ENCODE measurements at regions not wholly inside any gene's neighbourhood (a gene's known extent, or its start where the extent isn't known, plus 50 kb on each side); places are given as distances from the start of the nearest gene placed in this dataset.

DNA sequence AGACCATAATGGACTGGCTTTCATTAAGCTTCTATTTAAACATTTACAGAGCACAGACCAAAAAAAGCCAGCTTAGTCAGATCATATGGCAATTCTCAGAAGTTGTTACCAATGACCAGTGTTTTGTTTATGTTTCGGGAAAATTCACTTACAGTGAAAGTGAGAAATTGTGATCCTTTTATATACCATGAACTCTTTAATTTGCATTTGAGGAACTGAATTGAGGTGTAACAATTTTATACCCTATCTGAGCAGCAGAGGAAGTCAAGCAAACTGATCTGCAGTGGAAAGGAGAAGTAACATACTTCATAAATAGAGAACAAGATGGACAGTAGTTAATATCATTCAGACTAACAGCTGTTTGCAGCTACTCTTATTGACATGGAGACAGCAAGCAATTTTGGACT lies 97.1 kb downstream of the TMA16 start:
- Mint-ChIP-seq H3K27ac (peak overlapping the region; percentile 29), H3K9me3 (ENCODE audit: low read depth) (peaks cover 15% of the 10 kb centered on the region), H3K4me3 (ENCODE audit: low read depth) (no peak overlapping the region), H3K27me3 (no peaks in the 10 kb centered on the region), H3K4me1 (ENCODE audit: low read depth) (peaks cover 42% of the 10 kb centered on the region), H3K36me3 (ENCODE audit: insufficient read depth) (no peaks in the 10 kb centered on the region)
- TF ChIP-seq, protein P1, sequence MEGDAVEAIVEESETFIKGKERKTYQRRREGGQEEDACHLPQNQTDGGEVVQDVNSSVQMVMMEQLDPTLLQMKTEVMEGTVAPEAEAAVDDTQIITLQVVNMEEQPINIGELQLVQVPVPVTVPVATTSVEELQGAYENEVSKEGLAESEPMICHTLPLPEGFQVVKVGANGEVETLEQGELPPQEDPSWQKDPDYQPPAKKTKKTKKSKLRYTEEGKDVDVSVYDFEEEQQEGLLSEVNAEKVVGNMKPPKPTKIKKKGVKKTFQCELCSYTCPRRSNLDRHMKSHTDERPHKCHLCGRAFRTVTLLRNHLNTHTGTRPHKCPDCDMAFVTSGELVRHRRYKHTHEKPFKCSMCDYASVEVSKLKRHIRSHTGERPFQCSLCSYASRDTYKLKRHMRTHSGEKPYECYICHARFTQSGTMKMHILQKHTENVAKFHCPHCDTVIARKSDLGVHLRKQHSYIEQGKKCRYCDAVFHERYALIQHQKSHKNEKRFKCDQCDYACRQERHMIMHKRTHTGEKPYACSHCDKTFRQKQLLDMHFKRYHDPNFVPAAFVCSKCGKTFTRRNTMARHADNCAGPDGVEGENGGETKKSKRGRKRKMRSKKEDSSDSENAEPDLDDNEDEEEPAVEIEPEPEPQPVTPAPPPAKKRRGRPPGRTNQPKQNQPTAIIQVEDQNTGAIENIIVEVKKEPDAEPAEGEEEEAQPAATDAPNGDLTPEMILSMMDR (IDR thresholded peaks at IDR 0.05; ENCODE audit: unreplicated experiment): no peak
- no peak for DNase-seq (ENCODE audit: low spot score, unreplicated experiment)

DNA sequence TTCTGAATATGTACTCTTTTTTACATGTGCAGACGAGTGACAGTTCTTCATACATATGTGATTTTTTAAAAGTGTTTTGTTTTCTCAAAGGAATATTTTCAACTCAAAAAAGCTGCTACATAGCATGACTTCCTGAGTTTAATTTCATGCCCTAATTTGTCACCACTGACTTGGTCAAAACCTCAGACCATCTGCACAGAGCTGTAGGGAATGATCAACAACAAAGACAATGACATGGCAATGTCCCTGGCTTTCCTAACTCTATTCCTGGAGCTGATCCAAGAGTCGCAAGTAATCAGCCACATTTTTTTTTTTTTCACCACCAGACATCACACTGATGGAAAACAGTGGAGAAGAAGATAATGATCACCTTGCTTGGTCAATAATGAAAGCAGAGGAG lies 97.7 kb downstream of the TMA16 start:
- Mint-ChIP-seq H3K4me3 (ENCODE audit: low read depth) (no peak overlapping the region), H3K4me1 (ENCODE audit: low read depth) (peaks cover 42% of the 10 kb centered on the region), H3K9me3 (ENCODE audit: low read depth) (peaks cover 14% of the 10 kb centered on the region), H3K27ac (peak overlapping the region; percentile 63), H3K27me3 (no peaks in the 10 kb centered on the region), H3K36me3 (ENCODE audit: insufficient read depth) (no peaks in the 10 kb centered on the region)
- TF ChIP-seq, protein P1 (IDR thresholded peaks at IDR 0.05; ENCODE audit: unreplicated experiment): no peak
- DNase-seq (ENCODE audit: low spot score, unreplicated experiment): no peak

DNA sequence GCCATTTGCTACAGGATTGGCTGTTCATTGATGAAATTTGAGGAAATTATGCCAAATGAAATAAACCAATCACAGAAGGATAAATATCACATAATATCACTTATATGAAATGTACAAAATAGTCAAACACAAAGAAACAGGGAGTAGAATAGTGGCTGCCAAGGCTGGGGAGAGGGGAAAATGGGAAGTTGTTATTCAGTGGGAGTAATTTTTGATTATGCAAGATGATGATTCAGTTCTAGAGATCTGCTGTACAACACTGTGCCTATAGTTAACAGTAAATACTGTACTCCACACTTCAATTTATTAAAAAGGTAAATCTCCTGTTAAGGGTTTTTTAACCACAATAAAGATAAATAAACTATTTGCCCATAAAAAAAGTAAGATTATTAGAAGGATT lies 101.1 kb downstream of the TMA16 start:
- H3K4me3 Mint-ChIP-seq (ENCODE audit: low read depth): no peak overlapping the region
- peaks cover 7% of the 10 kb centered on the region for H3K9me3 Mint-ChIP-seq (ENCODE audit: low read depth)
- peaks cover 19% of the 10 kb centered on the region for H3K4me1 Mint-ChIP-seq (ENCODE audit: low read depth)
- DNase-seq (ENCODE audit: low spot score, unreplicated experiment): no peak
- TF ChIP-seq, protein P1 (IDR thresholded peaks at IDR 0.05; ENCODE audit: unreplicated experiment): no peak
- H3K27me3 Mint-ChIP-seq: no peaks in the 10 kb centered on the region
- H3K27ac Mint-ChIP-seq: no peak overlapping the region
- H3K36me3 Mint-ChIP-seq (ENCODE audit: insufficient read depth): no peaks in the 10 kb centered on the region

DNA sequence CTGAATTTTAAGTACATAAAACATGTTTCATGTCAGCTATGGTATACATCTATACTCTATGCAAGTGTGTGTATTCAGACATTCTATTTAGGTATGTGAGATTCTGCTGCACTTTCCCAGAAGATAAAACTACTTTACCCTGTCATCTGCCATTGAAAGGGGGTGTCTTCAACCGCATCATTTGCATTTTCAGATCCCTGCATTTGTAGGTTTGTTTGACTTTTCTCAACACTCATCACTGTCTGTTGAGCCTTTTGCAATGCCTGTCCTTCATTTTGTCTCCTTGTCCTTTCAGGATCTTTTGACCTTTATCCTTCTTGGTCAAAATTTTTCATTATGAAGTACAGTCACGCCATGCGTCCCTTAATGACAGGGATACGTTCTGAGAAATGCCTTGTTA lies 103.5 kb downstream of the TMA16 start:
- TF ChIP-seq, protein P1 (IDR thresholded peaks at IDR 0.05; ENCODE audit: unreplicated experiment): no peak
- no peak overlapping the region for H3K27ac Mint-ChIP-seq
- H3K36me3 Mint-ChIP-seq (ENCODE audit: insufficient read depth): no peaks in the 10 kb centered on the region

DNA sequence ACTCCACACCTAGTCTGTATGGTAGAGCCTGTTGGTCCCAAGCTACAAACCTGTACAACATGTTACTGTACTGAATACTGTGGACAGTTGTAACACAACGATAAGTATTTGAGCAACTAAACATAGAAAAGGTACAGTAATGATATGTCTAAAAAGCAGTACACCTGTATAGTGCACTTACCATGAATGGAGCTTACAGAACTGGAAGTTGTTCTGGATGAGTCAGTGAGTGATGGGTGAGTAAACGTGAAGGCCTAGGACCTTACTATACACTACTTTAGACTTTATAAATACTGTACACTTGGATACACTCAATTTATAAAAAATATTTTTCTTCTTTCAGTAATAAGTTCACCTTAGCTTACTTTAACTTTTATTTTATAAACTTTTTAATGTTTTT lies 104.0 kb downstream of the TMA16 start:
- Mint-ChIP-seq H3K36me3 (ENCODE audit: insufficient read depth) (no peaks in the 10 kb centered on the region), H3K27ac (no peak overlapping the region), H3K4me1 (ENCODE audit: low read depth) (peaks cover 10% of the 10 kb centered on the region), H3K9me3 (ENCODE audit: low read depth) (peaks cover 7% of the 10 kb centered on the region), H3K4me3 (ENCODE audit: low read depth) (no peak overlapping the region), H3K27me3 (no peaks in the 10 kb centered on the region)
- no peak for DNase-seq (ENCODE audit: low spot score, unreplicated experiment)
- TF ChIP-seq, protein P1 (IDR thresholded peaks at IDR 0.05; ENCODE audit: unreplicated experiment): no peak

More for the DNA sequence above, 103.5 kb downstream of the TMA16 start:
- peaks cover 10% of the 10 kb centered on the region for H3K4me1 Mint-ChIP-seq (ENCODE audit: low read depth)
- peaks cover 7% of the 10 kb centered on the region for H3K9me3 Mint-ChIP-seq (ENCODE audit: low read depth)
- no peak overlapping the region for H3K4me3 Mint-ChIP-seq (ENCODE audit: low read depth)
- H3K27me3 Mint-ChIP-seq: no peaks in the 10 kb centered on the region
- no peak for DNase-seq (ENCODE audit: low spot score, unreplicated experiment)
